Inflammatory macrophage treated with lipopolysaccharide for 4 hours (primary cell): ENCODE measurements at regions not wholly inside any gene's neighbourhood (a gene's known extent, or its start where the extent isn't known, plus 50 kb on each side); places are given as distances from the start of the nearest gene placed in this dataset.
"Not testable (repeated sequence)": the region's sequence is repeated elsewhere in the genome, so short reads cannot be mapped to it uniquely, and the experiment has no call there.

Experiments
- DNase-seq: peaks from one replicate; pipeline ENCODE4 v3.0.0-alpha.2; 2020

DNA sequence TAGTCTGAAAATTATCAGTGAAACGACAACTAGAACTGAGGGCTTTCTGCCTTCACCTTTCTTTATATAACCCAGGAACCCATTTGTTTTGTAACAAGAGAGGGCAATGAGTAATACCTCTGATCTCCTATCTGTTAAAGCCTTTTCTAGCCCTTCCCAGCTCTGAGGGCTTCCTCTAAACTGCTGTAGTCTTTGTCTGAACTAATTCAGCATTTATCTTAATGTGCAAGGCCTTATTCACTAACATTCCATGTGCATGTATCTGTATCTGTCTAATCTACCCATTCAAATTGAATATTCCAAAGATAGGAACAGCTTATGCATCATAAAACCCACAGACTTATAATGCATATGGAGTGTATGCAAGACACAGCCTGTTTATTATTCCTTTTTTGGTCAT, 167.1 kb downstream of the LYPLAL1 start:
- DNase-seq, result no peak

- no peak for DNase-seq
These were observed 165.8 kb downstream of the LYPLAL1 start for GRCh38 chr1:219339466-219339865.

GRCh38 chr1:219337588-219337987, 163.9 kb downstream of the LYPLAL1 start:
- no peak for DNase-seq

DNA sequence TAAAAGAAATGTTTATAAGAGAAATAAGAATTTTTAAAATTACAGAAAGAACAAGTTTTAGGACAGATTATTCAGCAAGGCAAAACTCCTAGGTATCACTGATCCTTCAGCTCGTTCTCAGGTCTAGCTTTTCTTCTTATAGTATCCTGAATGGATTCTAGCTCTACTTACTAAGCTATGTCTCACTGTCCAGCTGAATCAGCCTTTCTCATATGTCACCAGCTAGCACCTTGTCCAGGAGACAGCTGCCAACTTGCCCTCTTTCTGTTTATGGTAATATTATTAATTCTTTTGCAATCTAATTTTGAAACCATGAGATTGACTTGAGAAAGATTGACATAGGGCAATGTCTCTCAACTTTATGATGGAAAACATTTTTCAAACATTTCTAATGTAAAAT, 159.9 kb downstream of the LYPLAL1 start:
- DNase-seq, result no peak

DNA sequence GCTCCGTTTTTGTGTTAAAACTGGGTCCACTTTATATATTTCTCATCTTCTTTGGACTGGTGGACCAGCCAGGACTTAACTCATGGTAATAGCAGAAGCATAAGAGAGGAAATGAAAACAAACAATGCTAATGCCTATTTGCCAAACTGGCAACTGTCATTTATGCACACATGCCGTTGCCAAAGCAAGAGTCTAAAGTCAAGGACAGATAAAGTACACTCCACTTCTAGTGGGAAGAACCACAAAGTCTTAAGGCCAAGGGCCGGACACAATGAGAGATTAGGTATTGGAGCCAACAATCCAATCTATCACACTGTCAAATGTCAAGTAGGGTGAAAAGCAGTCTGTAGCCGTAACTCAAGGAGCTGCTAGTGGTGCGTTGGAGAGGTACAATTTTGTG, 157.7 kb downstream of the LYPLAL1 start:
- no peak for DNase-seq

- DNase-seq, result no peak
These were observed 157.0 kb downstream of the LYPLAL1 start for GRCh38 chr1:219330669-219331068.

- DNase-seq, result no peak
These were observed 156.3 kb downstream of the LYPLAL1 start for GRCh38 chr1:219330001-219330400.

DNA sequence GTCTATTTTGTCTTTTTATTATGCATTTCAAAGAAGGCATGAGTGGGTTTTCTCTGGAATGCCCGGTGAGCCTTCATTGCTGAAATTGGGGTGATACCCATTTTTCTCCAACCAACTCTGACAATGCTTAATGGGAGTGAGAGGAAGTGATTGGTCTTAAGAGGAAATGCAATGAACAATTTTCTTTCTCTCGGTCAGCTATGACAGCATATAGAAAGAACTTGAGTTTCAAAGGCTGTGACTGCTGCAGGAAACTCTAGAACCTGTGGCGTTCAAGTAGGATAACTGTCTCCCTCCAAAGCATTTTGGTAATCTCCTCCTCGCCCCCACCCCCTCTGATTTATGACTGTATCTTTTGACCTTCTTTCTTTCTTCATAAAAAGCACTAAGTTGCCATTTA, 155.9 kb downstream of the LYPLAL1 start:
- DNase-seq, result no peak

GRCh38 chr1:219326843-219327242, 153.2 kb downstream of the LYPLAL1 start:
- no peak for DNase-seq

DNA sequence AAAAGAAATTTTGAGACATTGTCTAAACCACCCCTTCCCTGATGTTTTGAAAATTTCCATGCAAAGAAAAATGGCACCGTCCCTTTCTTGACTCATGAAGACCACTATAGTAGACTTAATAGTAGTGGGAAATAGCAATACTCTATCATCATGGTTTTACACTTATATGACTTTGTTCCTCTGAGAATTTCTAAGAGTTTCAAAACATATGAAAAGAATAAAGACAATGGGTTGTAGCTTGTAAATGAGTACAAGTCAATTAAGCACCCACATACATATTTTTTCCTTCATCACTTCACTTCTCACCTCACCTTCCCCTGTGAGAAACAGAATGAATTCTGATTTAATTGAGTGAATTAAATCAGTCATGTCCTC, 151.7 kb downstream of the LYPLAL1 start:
- DNase-seq, result no peak

GRCh38 chr1:219324629-219325367, 151.1 kb downstream of the LYPLAL1 start:
- no peak for DNase-seq

DNA sequence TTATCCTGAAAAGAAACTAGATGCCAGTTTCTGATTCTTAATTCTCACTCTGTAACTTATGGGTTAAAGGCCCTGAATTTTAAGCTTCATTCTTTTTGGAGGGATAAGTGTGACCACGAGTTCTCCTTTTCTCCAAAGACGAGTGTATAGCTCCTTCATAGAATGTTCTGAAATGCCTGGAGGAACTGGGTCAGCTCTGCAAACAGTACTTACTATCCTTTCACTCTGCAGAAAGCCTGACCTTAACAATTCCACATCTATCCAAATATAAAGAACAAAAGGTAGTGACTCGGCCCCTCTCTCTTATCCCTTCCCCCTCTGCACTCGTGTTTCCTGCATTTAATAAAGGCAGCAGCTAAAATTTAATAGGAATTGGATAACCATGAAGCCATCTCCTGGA, 150.5 kb downstream of the LYPLAL1 start:
- no peak for DNase-seq

- DNase-seq, result no peak
These were observed 149.7 kb downstream of the LYPLAL1 start for GRCh38 chr1:219323426-219323825.

DNA sequence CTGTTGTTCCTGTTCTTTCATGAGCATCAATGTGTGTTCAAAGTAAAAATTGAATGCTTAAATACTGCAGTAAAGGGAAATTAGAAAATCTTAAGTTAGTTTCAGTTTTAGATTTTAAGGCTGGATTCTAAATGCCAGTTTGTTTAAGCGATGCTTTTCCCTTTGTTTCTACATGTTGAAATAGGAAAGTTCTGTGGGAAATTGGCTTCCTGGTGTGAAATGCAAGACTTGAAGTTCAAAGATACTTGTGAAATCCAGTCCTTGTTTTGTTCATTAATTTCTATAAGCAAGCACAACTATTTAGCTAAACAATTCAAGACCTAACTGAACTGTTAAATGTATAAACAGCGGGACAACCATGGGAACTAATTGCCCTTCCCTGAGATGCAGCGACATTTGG, 149.1 kb downstream of the LYPLAL1 start:
- DNase-seq, result no peak

DNA sequence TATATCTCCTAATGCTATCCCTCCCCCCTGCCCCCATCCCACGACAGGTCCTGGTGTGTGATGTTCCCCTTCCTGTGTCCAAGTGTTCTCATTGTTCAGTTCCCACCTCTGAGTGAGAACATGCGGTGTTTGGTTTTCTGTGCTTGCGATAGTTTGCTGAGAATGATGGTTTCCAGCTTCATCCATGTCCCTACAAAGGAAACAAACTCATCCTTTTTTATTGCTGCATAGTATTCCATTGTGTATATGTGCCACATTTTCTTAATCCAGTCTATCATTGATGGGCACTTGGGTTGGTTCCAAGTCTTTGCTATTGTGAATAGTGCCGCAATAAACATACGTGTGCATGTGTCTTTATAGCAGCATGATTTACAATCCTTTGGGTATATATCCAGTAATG, 146.9 kb downstream of the LYPLAL1 start:
- DNase-seq, result not testable (repeated sequence)

GRCh38 chr1:219318826-219319225, 145.1 kb downstream of the LYPLAL1 start:
- DNase-seq, result no peak

DNA sequence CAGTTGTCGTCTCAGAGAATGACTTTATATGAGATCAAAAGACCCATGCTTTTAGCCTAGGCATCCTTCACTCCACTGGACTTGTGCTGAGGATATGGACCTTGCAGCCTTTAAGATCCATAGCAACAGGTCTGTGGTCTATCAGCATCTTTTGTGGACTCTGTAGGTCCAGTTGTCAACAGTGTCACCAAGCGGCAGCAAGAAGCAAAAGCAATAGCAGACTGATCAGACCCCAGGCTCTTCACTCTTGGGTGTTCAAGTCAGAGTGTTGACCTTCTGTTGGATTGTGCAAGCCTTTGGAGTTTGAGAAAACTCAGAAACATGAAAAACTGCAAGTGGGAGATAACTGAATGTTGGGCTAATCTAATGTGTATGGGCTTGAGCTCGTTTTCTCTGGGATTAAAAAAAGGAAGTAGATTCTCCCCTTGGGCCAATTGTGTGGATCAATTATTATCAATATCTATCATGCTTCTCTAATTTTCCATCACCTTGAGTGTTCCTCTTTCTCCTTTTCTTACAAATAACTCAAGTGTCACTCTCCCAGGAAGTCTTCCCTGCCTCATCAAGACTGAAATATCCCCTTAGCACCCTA, 144.2 kb downstream of the LYPLAL1 start:
- no peak for DNase-seq

DNA sequence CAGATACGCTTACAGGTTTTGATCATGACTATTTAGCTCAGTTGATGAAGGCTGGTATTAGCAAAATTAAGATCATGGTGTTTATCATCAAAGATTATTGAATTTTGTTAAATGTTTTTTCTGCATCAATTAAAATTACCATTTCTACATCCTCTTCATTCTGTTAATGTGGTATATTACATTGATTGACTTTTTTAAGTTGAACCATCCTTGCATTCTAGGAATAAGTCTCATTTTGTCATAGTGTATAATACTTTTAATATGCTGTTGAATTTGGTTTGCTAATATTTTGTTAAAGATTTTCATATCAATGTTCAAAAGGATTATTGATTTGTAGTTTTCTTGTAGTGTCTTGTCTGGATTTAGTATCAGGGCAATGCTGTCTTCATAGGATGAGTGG, 142.4 kb downstream of the LYPLAL1 start:
- no peak for DNase-seq

GRCh38 chr1:219313961-219314360, 140.3 kb downstream of the LYPLAL1 start:
- no peak for DNase-seq

DNA sequence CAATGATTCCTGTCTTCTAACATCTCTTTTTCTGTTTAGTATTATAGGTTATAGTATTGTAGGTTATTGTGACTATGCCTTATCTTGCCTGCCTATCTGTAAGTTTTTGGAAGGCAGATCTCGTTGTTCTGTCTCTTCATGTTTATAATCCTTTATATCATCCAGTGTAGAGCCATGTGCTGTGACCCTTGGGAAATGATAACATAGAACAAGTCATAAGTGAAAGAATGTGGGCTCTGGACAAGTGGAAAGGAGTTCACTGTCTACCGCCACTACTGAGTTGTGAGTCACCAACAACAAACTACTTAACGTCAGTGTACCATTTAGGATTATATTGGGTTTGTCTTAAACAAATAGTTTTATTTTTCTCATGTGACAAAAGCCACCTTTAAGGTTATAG, 139.3 kb downstream of the LYPLAL1 start:
- DNase-seq, result no peak

DNA sequence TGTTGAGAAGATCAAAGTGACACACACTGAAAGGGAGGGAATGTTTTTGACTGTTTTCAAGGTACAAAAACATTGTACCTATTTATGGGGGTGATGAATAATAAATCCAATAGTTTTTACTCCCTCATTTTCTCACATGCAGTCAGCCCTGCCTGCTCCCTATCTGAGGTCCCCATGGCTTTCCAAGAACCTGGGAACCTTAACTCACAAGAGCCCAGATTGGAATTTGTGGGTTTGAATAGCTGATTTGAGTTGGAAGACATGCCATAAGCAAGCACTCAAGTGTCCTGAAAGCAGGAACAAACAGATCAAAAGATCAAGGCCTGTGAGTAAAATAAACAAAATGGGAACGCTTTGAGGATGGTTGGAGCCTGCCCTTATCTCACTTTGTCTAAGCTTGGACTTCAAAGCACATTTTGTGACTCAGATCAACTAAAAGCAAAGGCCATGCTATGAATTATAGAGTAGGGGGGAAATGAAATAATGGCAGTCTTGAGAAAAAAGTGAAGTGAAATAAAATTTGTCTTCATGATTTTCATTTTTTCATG, 136.6 kb downstream of the LYPLAL1 start:
- DNase-seq, result no peak

DNA sequence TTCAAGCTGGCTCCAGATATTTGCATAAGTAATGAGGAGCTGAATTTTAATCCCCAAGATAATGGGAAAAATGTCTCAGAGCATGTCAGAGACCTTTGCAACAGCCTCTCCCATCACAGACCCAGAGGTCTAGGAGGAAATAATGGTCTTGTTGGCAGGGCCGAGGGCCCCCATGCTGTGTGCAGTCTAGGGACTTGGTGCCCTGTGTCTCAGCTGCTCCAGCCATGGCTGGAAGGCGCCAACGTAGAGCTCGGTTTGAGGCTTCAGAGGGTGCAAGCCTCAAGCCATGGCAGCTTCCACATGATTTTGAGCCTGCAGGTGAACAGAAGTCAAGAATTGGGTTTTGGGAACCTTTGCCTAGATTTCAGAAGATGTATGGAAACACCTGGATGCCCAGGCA, 134.7 kb downstream of the LYPLAL1 start:
- DNase-seq, result no peak

GRCh38 chr1:219304227-219305226, 130.8 kb downstream of the LYPLAL1 start:
- no peak for DNase-seq
